ENCODE measurements at regions not wholly inside any gene's neighbourhood (a gene's known extent, or its start where the extent isn't known, plus 50 kb on each side); places are given as distances from the start of the nearest gene placed in this dataset.

GRCh38 chr2:167874812-167875211 lies 372.6 kb downstream of the STK39 start:
- TF ChIP-seq POLR2AphosphoS5 (IDR thresholded peaks at IDR 0.05; ENCODE audit: low read depth, low read length) (no peak), YY1 (IDR thresholded peaks at IDR 0.05; ENCODE audit: low read depth, low read length) (no peak), JUN (IDR thresholded peaks at IDR 0.05; ENCODE audit: low read depth, low read length) (no peak), RAD21 (IDR thresholded peaks at IDR 0.05 in 1 of 2, conservative IDR thresholded peaks at IDR 0.05 in 1 of 2; ENCODE audit: low read depth in 2 of 2, low read length in 2 of 2) (no peak), SP1 (IDR thresholded peaks at IDR 0.05; ENCODE audit: low read depth, low read length) (no peak), EZH2 (IDR thresholded peaks at IDR 0.05; ENCODE audit: low read depth, low read length, severe bottlenecking) (no peak), HDAC2 (IDR thresholded peaks at IDR 0.05; ENCODE audit: borderline replicate concordance in 1 of 2, low read depth in 2 of 2, low read length in 2 of 2) (no peak), BCL11A (IDR thresholded peaks at IDR 0.05; ENCODE audit: low read depth in 2 of 2, low read length in 2 of 2) (no peak), EP300 (IDR thresholded peaks at IDR 0.05; ENCODE audit: borderline replicate concordance in 1 of 2, low read depth in 2 of 2, low read length in 2 of 2) (no peak), BACH1 (IDR thresholded peaks at IDR 0.05; ENCODE audit: low read length) (no peak), GTF2F1 (IDR thresholded peaks at IDR 0.05; ENCODE audit: borderline replicate concordance, low read depth, low read length) (no peak)
- TF ChIP-seq, protein P1, sequence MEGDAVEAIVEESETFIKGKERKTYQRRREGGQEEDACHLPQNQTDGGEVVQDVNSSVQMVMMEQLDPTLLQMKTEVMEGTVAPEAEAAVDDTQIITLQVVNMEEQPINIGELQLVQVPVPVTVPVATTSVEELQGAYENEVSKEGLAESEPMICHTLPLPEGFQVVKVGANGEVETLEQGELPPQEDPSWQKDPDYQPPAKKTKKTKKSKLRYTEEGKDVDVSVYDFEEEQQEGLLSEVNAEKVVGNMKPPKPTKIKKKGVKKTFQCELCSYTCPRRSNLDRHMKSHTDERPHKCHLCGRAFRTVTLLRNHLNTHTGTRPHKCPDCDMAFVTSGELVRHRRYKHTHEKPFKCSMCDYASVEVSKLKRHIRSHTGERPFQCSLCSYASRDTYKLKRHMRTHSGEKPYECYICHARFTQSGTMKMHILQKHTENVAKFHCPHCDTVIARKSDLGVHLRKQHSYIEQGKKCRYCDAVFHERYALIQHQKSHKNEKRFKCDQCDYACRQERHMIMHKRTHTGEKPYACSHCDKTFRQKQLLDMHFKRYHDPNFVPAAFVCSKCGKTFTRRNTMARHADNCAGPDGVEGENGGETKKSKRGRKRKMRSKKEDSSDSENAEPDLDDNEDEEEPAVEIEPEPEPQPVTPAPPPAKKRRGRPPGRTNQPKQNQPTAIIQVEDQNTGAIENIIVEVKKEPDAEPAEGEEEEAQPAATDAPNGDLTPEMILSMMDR (IDR thresholded peaks at IDR 0.05; ENCODE audit: control extremely low read depth in 1 of 3, insufficient read depth in 1 of 3, low read depth in 1 of 3, low read length in 3 of 3): no peak
- TF ChIP-seq, protein P2, sequence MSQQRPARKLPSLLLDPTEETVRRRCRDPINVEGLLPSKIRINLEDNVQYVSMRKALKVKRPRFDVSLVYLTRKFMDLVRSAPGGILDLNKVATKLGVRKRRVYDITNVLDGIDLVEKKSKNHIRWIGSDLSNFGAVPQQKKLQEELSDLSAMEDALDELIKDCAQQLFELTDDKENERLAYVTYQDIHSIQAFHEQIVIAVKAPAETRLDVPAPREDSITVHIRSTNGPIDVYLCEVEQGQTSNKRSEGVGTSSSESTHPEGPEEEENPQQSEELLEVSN (IDR thresholded peaks at IDR 0.05): no peak
- TF ChIP-seq, protein P3, sequence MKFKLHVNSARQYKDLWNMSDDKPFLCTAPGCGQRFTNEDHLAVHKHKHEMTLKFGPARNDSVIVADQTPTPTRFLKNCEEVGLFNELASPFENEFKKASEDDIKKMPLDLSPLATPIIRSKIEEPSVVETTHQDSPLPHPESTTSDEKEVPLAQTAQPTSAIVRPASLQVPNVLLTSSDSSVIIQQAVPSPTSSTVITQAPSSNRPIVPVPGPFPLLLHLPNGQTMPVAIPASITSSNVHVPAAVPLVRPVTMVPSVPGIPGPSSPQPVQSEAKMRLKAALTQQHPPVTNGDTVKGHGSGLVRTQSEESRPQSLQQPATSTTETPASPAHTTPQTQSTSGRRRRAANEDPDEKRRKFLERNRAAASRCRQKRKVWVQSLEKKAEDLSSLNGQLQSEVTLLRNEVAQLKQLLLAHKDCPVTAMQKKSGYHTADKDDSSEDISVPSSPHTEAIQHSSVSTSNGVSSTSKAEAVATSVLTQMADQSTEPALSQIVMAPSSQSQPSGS (IDR thresholded peaks at IDR 0.05; ENCODE audit: low read length): no peak
